Endothelial cell (in vitro differentiated cells): ENCODE measurements at regions not wholly inside any gene's neighbourhood (a gene's known extent, or its start where the extent isn't known, plus 50 kb on each side); places are given as distances from the start of the nearest gene placed in this dataset.

Experiments used
- DNase-seq: peaks from one replicate; pipeline ENCODE4 v3.0.0; 2021; ENCODE audit warnings: low spot score
- H3K27ac Mint-ChIP-seq: one replicate; pipeline ENCODE4 v1.8.0; 2021; ENCODE audit warnings: mixed read lengths, inconsistent platforms; ENCODE audit not compliant: unreplicated experiment
- H3K27me3 Mint-ChIP-seq: one replicate; pipeline ENCODE4 v1.8.0; 2021; ENCODE audit warnings: mild to moderate bottlenecking, moderate library complexity, mixed read lengths, inconsistent platforms; ENCODE audit not compliant: unreplicated experiment
- H3K36me3 Mint-ChIP-seq: one replicate; pipeline ENCODE4 v1.8.0; 2021; ENCODE audit warnings: mild to moderate bottlenecking, low read depth, mixed read lengths, inconsistent platforms; ENCODE audit not compliant: unreplicated experiment
- H3K4me1 Mint-ChIP-seq: one replicate; pipeline ENCODE4 v1.8.0; 2021; ENCODE audit warnings: mild to moderate bottlenecking, mixed read lengths, inconsistent platforms; ENCODE audit not compliant: unreplicated experiment
- H3K4me3 Mint-ChIP-seq: one replicate; pipeline ENCODE4 v1.8.0; 2021; ENCODE audit warnings: mild to moderate bottlenecking, mixed read lengths, inconsistent platforms; ENCODE audit not compliant: unreplicated experiment
- H3K9me3 Mint-ChIP-seq: one replicate; pipeline ENCODE4 v1.8.0; 2021; ENCODE audit warnings: mixed read lengths, inconsistent platforms; ENCODE audit not compliant: unreplicated experiment
- CTCF ChIP-seq: fragments of 200-600 bp; sonication (generic); IDR thresholded peaks from one replicate; pipeline ENCODE4 v1.5.0; 2021; ENCODE audit warnings: antibody characterized with exemption; ENCODE audit not compliant: unreplicated experiment

- no peak for DNase-seq
- H3K4me1 Mint-ChIP-seq: no peaks in the 10 kb centered on the region
- H3K36me3 Mint-ChIP-seq: no peaks in the 10 kb centered on the region
- peaks cover 2% of the 10 kb centered on the region for H3K27me3 Mint-ChIP-seq
- H3K4me3 Mint-ChIP-seq: no peak overlapping the region
- no peaks in the 10 kb centered on the region for H3K9me3 Mint-ChIP-seq
- H3K27ac Mint-ChIP-seq: no peak overlapping the region
- TF ChIP-seq CTCF: no peak
Observed at GRCh38 chr1:14049965-14050364, 350.0 kb downstream of the PRDM2 start.

GRCh38 chr1:14055442-14056223 lies 355.6 kb downstream of the PRDM2 start:
- Mint-ChIP-seq H3K4me3 (no peak overlapping the region), H3K4me1 (no peaks in the 10 kb centered on the region), H3K27me3 (no peaks in the 10 kb centered on the region), H3K27ac (no peak overlapping the region), H3K36me3 (no peaks in the 10 kb centered on the region), H3K9me3 (no peaks in the 10 kb centered on the region)
- DNase-seq: no peak
- no peak for TF ChIP-seq CTCF

DNA sequence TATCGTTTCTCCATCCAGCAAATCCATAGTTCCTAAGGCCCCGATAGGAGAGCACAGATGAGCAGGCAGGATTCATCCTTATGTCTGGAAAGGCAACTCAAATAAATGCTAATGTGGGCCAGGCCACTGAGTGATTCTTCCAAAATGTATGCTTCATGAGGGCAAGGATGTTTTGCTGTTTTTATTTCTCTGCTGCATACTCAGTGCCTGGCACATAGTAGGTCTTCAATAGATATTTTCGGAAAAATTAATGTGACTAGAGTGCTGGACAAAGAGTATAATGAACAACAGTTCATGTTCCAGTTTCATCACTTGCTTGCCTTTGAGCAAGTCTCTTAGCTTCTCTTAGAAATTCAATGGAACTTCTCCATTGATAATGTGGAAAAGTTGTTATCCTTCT lies 357.7 kb downstream of the PRDM2 start:
- H3K27ac Mint-ChIP-seq: no peak overlapping the region
- H3K4me3 Mint-ChIP-seq: no peak overlapping the region
- H3K9me3 Mint-ChIP-seq: no peaks in the 10 kb centered on the region
- H3K36me3 Mint-ChIP-seq: no peaks in the 10 kb centered on the region
- TF ChIP-seq CTCF: no peak
- no peaks in the 10 kb centered on the region for H3K4me1 Mint-ChIP-seq
- DNase-seq: no peak
- no peaks in the 10 kb centered on the region for H3K27me3 Mint-ChIP-seq

DNA sequence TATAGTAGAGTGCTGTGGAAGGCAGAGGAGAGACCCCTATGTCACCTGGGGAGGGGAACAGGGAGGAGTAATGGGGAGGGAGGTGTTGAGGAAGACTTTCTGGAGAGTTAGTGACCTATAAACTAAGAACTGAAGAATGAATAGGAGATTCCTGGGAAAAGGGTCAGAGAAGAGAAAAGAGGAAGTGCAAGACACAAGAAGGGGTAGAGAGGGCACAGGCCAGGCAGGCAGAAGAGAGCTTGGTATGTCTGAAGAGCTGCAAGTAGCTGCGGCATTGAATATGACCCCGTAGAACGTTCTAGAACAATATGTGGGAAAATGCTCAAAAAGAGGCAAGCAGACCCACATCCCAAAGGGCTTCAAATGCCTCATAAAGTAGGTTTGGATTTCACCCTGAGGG lies 361.2 kb downstream of the PRDM2 start:
- no peak for TF ChIP-seq CTCF
- Mint-ChIP-seq H3K27me3 (no peaks in the 10 kb centered on the region), H3K4me1 (no peaks in the 10 kb centered on the region), H3K4me3 (no peak overlapping the region), H3K27ac (no peak overlapping the region), H3K9me3 (no peaks in the 10 kb centered on the region), H3K36me3 (no peaks in the 10 kb centered on the region)
- no peak for DNase-seq

- TF ChIP-seq CTCF: no peak
- no peak for DNase-seq
- Mint-ChIP-seq H3K4me3 (no peak overlapping the region), H3K36me3 (no peaks in the 10 kb centered on the region), H3K27me3 (no peaks in the 10 kb centered on the region), H3K4me1 (no peaks in the 10 kb centered on the region), H3K27ac (no peak overlapping the region), H3K9me3 (no peaks in the 10 kb centered on the region)
Observed at GRCh38 chr1:14061722-14062121, 361.7 kb downstream of the PRDM2 start.
